ENCODE measurements at regions not wholly inside any gene's neighbourhood (a gene's known extent, or its start where the extent isn't known, plus 50 kb on each side); places are given as distances from the start of the nearest gene placed in this dataset.

DNA sequence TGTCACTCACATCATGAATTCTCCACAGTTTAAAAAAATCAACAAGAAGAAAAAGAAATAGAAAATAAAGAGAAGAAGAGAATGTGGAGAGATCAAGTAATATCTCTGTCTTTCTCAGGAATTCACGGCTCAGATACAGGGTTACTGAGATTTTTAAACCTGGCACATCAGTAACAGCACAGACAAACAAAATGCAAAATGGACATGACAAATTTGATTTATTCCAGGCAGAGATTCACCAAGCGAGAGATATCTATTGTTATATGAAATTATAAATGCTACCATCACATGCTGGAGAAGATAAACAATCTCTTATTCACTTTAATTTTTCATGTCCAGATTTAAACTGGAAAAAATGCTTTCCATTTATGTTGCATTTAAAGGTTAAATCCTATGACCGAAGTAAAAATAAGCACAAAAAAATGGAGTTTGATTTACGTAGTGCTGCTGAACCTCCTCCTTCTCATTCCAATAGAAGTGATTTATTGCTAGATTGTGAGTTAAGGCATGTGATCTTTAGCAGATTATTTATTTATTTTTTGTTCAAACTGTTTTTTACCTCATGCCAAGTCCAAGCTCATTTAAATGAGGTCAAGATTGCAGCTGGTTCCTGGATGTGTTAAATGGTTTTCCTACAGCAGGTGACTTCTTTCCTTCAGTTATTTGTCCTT lies 926.4 kb downstream of the MAT2B start:
- Mint-ChIP-seq H3K27ac (no peak overlapping the region), H3K4me3 (no peak overlapping the region), H3K9me3 (peaks cover 0 to 4% (median 2%) of the 10 kb centered on the region in 7 donors), H3K4me1 (no peaks in the 10 kb centered on the region), H3K27me3 (ENCODE audit: low read depth in 3 of 3) (no peaks in the 10 kb centered on the region), H3K36me3 (no peaks in the 10 kb centered on the region)
- H2AFZ ChIP-seq (ENCODE audit: insufficient read depth, low read depth, low read length, poor library complexity, severe bottlenecking) = no peak overlapping the region
- no peak overlapping the region for H3K4me2 ChIP-seq (replicated peaks; ENCODE audit: extremely low read depth, low read length, poor library complexity, severe bottlenecking)
- intact Hi-C loops (cut with micrococcal nuclease) = no loop called here
- TF ChIP-seq, protein P1, sequence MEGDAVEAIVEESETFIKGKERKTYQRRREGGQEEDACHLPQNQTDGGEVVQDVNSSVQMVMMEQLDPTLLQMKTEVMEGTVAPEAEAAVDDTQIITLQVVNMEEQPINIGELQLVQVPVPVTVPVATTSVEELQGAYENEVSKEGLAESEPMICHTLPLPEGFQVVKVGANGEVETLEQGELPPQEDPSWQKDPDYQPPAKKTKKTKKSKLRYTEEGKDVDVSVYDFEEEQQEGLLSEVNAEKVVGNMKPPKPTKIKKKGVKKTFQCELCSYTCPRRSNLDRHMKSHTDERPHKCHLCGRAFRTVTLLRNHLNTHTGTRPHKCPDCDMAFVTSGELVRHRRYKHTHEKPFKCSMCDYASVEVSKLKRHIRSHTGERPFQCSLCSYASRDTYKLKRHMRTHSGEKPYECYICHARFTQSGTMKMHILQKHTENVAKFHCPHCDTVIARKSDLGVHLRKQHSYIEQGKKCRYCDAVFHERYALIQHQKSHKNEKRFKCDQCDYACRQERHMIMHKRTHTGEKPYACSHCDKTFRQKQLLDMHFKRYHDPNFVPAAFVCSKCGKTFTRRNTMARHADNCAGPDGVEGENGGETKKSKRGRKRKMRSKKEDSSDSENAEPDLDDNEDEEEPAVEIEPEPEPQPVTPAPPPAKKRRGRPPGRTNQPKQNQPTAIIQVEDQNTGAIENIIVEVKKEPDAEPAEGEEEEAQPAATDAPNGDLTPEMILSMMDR (IDR thresholded peaks at IDR 0.05) = no peak
- H3K4me3 ChIP-seq (replicated peaks in 1 of 3; ENCODE audit: low read depth in 2 of 3, low read length in 3 of 3) = no peak overlapping the region
- H3K36me3 ChIP-seq (replicated peaks in 1 of 2; ENCODE audit: control insufficient read depth in 1 of 2, insufficient read depth in 2 of 2, low read length in 2 of 2) = no peaks in the 10 kb centered on the region
- no peaks in the 10 kb centered on the region for H3K27me3 ChIP-seq (ENCODE audit: control insufficient read depth in 2 of 2, insufficient read depth in 2 of 2, low read length in 2 of 2)
- H3K9me3 ChIP-seq (replicated peaks in 1 of 2; ENCODE audit: control insufficient read depth in 1 of 2, insufficient read depth in 1 of 2, low read length in 2 of 2) = no peaks in the 10 kb centered on the region
- H3K4me1 ChIP-seq (ENCODE audit: control insufficient read depth in 1 of 2, insufficient read depth in 2 of 2, low read length in 2 of 2) = no peaks in the 10 kb centered on the region
- H3K27ac ChIP-seq (ENCODE audit: low read depth in 1 of 2, low read length in 2 of 2) = no peak overlapping the region
- H3K79me2 ChIP-seq (ENCODE audit: insufficient read depth, low read length) = no peaks in the 10 kb centered on the region
- no peaks in the 10 kb centered on the region for H4K20me1 ChIP-seq (ENCODE audit: insufficient read depth, low read length)
- no peak for DNase-seq
- H3K9ac ChIP-seq (ENCODE audit: insufficient read depth, low read length, poor library complexity, severe bottlenecking) = no peak overlapping the region
- WGBS (ENCODE audit: insufficient coverage) = no CpG with 5 or more reads among the region's 4 CpGs

DNA sequence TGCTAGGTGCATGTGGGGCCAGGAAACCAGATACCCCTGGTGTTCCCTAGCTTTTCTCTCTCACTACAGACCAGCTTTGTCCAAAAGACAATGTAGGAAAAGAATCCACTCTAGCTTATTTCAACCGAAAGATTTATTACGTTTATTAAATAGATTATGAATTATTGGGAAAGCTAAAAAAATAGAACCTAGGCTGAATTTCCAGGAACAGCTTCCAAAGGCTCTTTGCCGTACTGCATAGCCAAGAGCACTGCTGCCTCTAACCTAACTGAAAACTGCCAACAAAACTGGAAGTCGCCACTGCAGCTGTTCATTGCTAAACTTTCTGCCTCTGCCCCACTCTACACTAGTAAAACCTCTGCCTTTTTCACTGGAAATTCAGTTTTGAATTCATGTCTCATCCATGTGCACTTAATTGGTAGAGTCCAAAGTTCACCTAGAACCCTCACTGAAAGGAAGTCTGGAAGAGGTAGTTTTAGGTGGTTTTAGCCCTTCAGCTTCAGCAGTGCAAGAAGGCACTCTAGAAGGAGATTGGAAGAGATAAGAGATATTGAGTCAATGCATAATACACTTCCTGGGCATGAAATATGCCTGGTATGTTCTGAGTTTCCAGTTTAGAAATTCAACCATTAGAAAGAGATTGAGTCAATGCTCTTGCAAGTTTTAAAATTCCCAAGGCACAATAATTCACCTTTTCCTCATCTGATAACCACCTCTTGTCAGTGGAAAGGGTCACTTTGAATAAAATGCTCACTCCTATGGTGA lies 927.9 kb downstream of the MAT2B start:
- Histone ChIP-seq H3K36me3 (replicated peaks in 1 of 2; ENCODE audit: control insufficient read depth in 1 of 2, insufficient read depth in 2 of 2, low read length in 2 of 2) (no peaks in the 10 kb centered on the region), H3K79me2 (ENCODE audit: insufficient read depth, low read length) (no peaks in the 10 kb centered on the region), H3K4me3 (replicated peaks in 1 of 3; ENCODE audit: low read depth in 2 of 3, low read length in 3 of 3) (no peak overlapping the region), H3K9me3 (replicated peaks in 1 of 2; ENCODE audit: control insufficient read depth in 1 of 2, insufficient read depth in 1 of 2, low read length in 2 of 2) (no peaks in the 10 kb centered on the region), H2AFZ (ENCODE audit: insufficient read depth, low read depth, low read length, poor library complexity, severe bottlenecking) (no peak overlapping the region), H3K4me2 (replicated peaks; ENCODE audit: extremely low read depth, low read length, poor library complexity, severe bottlenecking) (no peak overlapping the region), H3K4me1 (ENCODE audit: control insufficient read depth in 1 of 2, insufficient read depth in 2 of 2, low read length in 2 of 2) (no peaks in the 10 kb centered on the region), H4K20me1 (ENCODE audit: insufficient read depth, low read length) (no peaks in the 10 kb centered on the region), H3K27ac (ENCODE audit: low read depth in 1 of 2, low read length in 2 of 2) (no peak overlapping the region), H3K27me3 (ENCODE audit: control insufficient read depth in 2 of 2, insufficient read depth in 2 of 2, low read length in 2 of 2) (no peaks in the 10 kb centered on the region), H3K9ac (ENCODE audit: insufficient read depth, low read length, poor library complexity, severe bottlenecking) (no peak overlapping the region)
- TF ChIP-seq, protein P1 (IDR thresholded peaks at IDR 0.05) = no peak
- intact Hi-C loops (cut with micrococcal nuclease) = no loop called here
- no peak for DNase-seq
- no peak overlapping the region for H3K4me3 Mint-ChIP-seq
- H3K9me3 Mint-ChIP-seq = peaks cover 0 to 7% (median 0%) of the 10 kb centered on the region in 7 donors
- no peaks in the 10 kb centered on the region for H3K4me1 Mint-ChIP-seq
- H3K36me3 Mint-ChIP-seq = no peaks in the 10 kb centered on the region
- 100% methylated on average over 2 of the region's 4 CpGs for WGBS (ENCODE audit: insufficient coverage)
- no peaks in the 10 kb centered on the region for H3K27me3 Mint-ChIP-seq (ENCODE audit: low read depth in 3 of 3)
- no peak overlapping the region for H3K27ac Mint-ChIP-seq

Data from CD14-positive monocyte (primary cell).